GM20000 (cell line): ENCODE measurements at regions not wholly inside any gene's neighbourhood (a gene's known extent, or its start where the extent isn't known, plus 50 kb on each side); places are given as distances from the start of the nearest gene placed in this dataset.
"Not testable (repeated sequence)": the region's sequence is repeated elsewhere in the genome, so short reads cannot be mapped to it uniquely, and the experiment has no call there.

Experiments used
- DNase-seq: peaks from one replicate; pipeline ENCODE4 v3.0.0; 2012; ENCODE audit warnings: low spot score
- TF ChIP-seq, protein P1 (sequence below): IDR thresholded peaks from 2 replicates; pipeline ENCODE4 v1.5.1; 2012; ENCODE audit warnings: mild to moderate bottlenecking, control low read depth; ENCODE audit errors: extremely low read depth, missing control alignments

- DNase-seq: no peak
- TF ChIP-seq, protein P1, sequence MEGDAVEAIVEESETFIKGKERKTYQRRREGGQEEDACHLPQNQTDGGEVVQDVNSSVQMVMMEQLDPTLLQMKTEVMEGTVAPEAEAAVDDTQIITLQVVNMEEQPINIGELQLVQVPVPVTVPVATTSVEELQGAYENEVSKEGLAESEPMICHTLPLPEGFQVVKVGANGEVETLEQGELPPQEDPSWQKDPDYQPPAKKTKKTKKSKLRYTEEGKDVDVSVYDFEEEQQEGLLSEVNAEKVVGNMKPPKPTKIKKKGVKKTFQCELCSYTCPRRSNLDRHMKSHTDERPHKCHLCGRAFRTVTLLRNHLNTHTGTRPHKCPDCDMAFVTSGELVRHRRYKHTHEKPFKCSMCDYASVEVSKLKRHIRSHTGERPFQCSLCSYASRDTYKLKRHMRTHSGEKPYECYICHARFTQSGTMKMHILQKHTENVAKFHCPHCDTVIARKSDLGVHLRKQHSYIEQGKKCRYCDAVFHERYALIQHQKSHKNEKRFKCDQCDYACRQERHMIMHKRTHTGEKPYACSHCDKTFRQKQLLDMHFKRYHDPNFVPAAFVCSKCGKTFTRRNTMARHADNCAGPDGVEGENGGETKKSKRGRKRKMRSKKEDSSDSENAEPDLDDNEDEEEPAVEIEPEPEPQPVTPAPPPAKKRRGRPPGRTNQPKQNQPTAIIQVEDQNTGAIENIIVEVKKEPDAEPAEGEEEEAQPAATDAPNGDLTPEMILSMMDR: no peak
These were observed 82.5 kb upstream of the RBMS1 start for GRCh38 chr2:160576054-160576499.

DNA sequence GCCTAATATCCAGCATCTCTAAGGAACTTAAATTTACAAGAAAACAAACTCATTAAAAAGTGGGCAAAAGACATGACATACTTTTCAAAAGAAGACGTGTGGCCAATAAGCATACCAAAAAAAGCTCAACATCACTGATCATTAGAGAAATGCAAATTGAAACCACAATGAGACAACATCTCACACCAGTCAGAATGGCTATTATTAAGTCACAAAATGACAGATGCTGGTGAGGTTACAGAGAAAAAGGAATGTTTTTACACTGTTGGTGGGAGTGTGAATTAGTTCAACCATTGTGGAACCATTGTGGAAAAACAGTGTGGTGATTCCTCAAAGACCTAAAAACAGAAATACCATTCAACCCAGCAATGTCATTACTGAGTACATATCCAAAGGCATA, 83.5 kb upstream of the RBMS1 start:
- DNase-seq: not testable (repeated sequence)

DNA sequence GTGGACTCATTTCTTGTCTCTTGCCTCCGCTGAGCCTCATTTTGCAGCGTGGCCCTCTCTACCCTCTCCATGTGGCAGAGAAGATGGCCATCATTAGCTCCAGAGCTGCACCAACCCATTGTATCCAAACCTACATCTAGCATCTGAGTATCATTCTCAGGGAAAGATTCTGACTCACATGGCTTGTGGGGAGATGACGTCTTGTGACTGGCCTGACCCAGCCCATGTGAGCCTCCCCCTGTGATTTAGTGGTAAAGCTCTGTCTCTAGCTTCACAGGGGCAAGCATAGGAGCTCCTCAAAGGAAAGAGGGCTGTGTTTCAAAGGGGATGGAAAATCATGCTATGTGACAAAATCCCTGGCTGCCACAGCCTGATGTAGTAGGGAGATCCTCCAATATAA, 87.4 kb upstream of the RBMS1 start:
- TF ChIP-seq, protein P1: no peak
- no peak for DNase-seq

GRCh38 chr2:160581448-160581847, 87.8 kb upstream of the RBMS1 start:
- TF ChIP-seq, protein P1: no peak
- DNase-seq: no peak

DNA sequence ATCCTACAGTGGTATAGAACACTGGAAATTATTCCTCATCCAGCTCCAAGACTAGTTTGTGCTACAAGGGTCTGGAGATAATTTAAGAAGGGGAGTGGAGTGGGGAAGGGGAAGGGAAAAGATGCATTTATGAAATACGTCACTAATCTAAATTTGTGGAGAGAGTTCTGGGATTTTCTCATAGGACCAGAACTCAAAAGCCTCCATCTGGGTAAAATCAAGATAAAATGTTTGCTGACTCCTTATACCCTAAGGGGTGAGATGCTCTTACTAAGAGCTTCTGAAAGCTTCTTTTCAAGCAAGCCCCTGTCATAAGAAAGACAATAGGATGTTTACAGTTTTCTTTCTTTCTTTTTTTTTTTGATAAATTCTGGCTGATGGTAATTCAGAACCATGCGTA, 88.5 kb upstream of the RBMS1 start:
- TF ChIP-seq, protein P1: no peak
- no peak for DNase-seq

GRCh38 chr2:160582490-160583145, 89.0 kb upstream of the RBMS1 start:
- DNase-seq: no peak
- TF ChIP-seq, protein P1: no peak

DNA sequence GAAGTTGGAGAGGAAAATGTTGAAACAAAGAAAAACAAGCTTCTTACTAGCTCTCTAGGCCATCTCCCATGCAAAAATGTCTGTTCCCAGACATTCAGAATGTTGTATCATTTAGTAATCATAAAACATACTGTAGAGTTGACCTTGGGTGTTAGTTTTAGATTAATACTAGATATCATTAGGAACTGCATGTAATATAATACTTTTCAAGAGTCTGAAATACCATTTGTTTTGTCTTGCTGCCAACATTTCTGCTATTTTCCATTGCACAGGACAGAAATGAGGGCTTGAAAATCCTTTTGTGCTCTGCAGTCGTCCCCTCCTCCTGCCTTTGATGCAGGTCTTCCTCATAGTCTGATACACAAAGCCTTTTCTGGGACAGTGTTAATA, 89.5 kb upstream of the RBMS1 start:
- no peak for DNase-seq
- TF ChIP-seq, protein P1: no peak
